ENCODE measurements at regions not wholly inside any gene's neighbourhood (a gene's known extent, or its start where the extent isn't known, plus 50 kb on each side); places are given as distances from the start of the nearest gene placed in this dataset.

GRCh38 chr17:77700165-77700881 lies 258.2 kb upstream of the TNRC6C start:
- no peak for DNase-seq (ENCODE audit: low spot score)

- DNase-seq (ENCODE audit: low spot score), result no peak
Measured at GRCh38 chr17:77701996-77702395, 256.5 kb upstream of the TNRC6C start.

- no peak for DNase-seq (ENCODE audit: low spot score)
Measured at GRCh38 chr17:77704048-77704815, 254.3 kb upstream of the TNRC6C start.

- DNase-seq (ENCODE audit: low spot score), result no peak
Measured at GRCh38 chr17:77706938-77707337, 251.6 kb upstream of the TNRC6C start.

- DNase-seq (ENCODE audit: low spot score), result no peak
Measured at GRCh38 chr17:77707546-77707945, 251.0 kb upstream of the TNRC6C start.

- DNase-seq (ENCODE audit: low spot score), result no peak
Measured at GRCh38 chr17:77708049-77708448, 250.5 kb upstream of the TNRC6C start.

GRCh38 chr17:77708936-77709335 lies 249.6 kb upstream of the TNRC6C start:
- DNase-seq (ENCODE audit: low spot score), result no peak

GRCh38 chr17:77709594-77709993 lies 248.9 kb upstream of the TNRC6C start:
- DNase-seq (ENCODE audit: low spot score), result no peak

- DNase-seq (ENCODE audit: low spot score), result no peak
Measured at GRCh38 chr17:77712578-77712977, 245.9 kb upstream of the TNRC6C start.

- DNase-seq (ENCODE audit: low spot score), result no peak
Measured at GRCh38 chr17:77716289-77716926, 242.1 kb upstream of the TNRC6C start.

- no peak for DNase-seq (ENCODE audit: low spot score)
Measured at GRCh38 chr17:77717941-77718668, 240.4 kb upstream of the TNRC6C start.

- DNase-seq (ENCODE audit: low spot score), result no peak
Measured at GRCh38 chr17:77718669-77718961, 239.9 kb upstream of the TNRC6C start.

- DNase-seq (ENCODE audit: low spot score), result no peak
Measured at GRCh38 chr17:77719806-77720205, 238.7 kb upstream of the TNRC6C start.

GRCh38 chr17:77720946-77721845 lies 237.3 kb upstream of the TNRC6C start:
- DNase-seq (ENCODE audit: low spot score), result no peak

GRCh38 chr17:77721846-77722160 lies 236.7 kb upstream of the TNRC6C start:
- DNase-seq (ENCODE audit: low spot score), result no peak

GRCh38 chr17:77722366-77722765 lies 236.1 kb upstream of the TNRC6C start:
- DNase-seq (ENCODE audit: low spot score), result no peak

- DNase-seq (ENCODE audit: low spot score), result no peak
Measured at GRCh38 chr17:77723071-77723908, 235.2 kb upstream of the TNRC6C start.

GRCh38 chr17:77723909-77724875 lies 234.3 kb upstream of the TNRC6C start:
- no peak for DNase-seq (ENCODE audit: low spot score)

- no peak for DNase-seq (ENCODE audit: low spot score)
Measured at GRCh38 chr17:77724876-77725615, 233.5 kb upstream of the TNRC6C start.
